Endothelial cell of umbilical vein (primary cell): ENCODE measurements at regions not wholly inside any gene's neighbourhood (a gene's known extent, or its start where the extent isn't known, plus 50 kb on each side); places are given as distances from the start of the nearest gene placed in this dataset.
"Not testable (repeated sequence)": the region's sequence is repeated elsewhere in the genome, so short reads cannot be mapped to it uniquely, and the experiment has no call there.

ENCODE experiments used
- POLR2A ChIP-seq: IDR thresholded peaks from 2 replicates; pipeline ENCODE4 v1.6.1; 2012; ENCODE audit warnings: low read depth, mild to moderate bottlenecking, control low read depth, low read length
- TF ChIP-seq, protein P1 (sequence below), 2 donors: IDR thresholded peaks; 1 replicate in 1 of 2; 2 replicates in 1 of 2; pipeline ENCODE4 v1.5.1; 2011; ENCODE audit warnings: low read length in 2 of 2, mild to moderate bottlenecking in 2 of 2, moderate library complexity in 2 of 2, control low read depth in 1 of 2, inconsistent platforms in 1 of 2, low read depth in 1 of 2; ENCODE audit not compliant: insufficient read depth in 1 of 2; ENCODE audit errors: extremely low read depth in 1 of 2

DNA sequence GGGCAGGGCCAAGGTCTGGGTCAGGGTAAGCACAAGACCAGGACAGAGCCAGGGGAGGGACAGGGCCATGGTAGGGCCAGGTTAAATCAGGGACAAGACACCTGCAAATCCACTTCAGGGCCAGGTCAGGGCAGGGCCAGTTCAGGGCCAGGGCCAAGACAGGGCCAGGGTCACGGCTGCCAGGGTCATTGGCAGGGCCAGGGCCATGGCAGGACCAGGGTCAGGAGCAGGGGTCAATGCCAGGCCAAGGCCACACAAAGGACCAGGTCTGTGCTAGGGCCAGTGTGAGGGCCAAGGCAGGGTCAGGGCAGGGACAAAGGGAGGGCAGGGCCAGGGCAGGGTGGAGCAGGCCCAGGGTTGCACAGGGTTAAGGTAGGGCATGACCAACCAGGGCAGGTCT lies 399.2 kb downstream of the GOLGA6L6 start:
- TF ChIP-seq, protein P1, sequence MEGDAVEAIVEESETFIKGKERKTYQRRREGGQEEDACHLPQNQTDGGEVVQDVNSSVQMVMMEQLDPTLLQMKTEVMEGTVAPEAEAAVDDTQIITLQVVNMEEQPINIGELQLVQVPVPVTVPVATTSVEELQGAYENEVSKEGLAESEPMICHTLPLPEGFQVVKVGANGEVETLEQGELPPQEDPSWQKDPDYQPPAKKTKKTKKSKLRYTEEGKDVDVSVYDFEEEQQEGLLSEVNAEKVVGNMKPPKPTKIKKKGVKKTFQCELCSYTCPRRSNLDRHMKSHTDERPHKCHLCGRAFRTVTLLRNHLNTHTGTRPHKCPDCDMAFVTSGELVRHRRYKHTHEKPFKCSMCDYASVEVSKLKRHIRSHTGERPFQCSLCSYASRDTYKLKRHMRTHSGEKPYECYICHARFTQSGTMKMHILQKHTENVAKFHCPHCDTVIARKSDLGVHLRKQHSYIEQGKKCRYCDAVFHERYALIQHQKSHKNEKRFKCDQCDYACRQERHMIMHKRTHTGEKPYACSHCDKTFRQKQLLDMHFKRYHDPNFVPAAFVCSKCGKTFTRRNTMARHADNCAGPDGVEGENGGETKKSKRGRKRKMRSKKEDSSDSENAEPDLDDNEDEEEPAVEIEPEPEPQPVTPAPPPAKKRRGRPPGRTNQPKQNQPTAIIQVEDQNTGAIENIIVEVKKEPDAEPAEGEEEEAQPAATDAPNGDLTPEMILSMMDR (IDR thresholded peaks at IDR 0.05; ENCODE audit: extremely low read depth in 1 of 2, insufficient read depth in 1 of 2, low read depth in 1 of 2, low read length in 2 of 2) = not testable (repeated sequence)
- not testable (repeated sequence) for TF ChIP-seq POLR2A
